ENCODE measurements at regions not wholly inside any gene's neighbourhood (a gene's known extent, or its start where the extent isn't known, plus 50 kb on each side); places are given as distances from the start of the nearest gene placed in this dataset.
A peak's percentile ranks its signal among the peaks of the same experiment; 100 is the strongest.

- ATAC-seq (replicated peaks in 1 of 2): no peak
- Mint-ChIP-seq H3K4me1 (ENCODE audit: low read depth) (no peaks in the 10 kb centered on the region), H3K9me3 (peaks cover 0 to 3% of the 10 kb centered on the region in 2 donors), H3K27ac (no peak overlapping the region), H3K4me3 (no peak overlapping the region), H3K27me3 (ENCODE audit: low read depth) (peaks cover 9% of the 10 kb centered on the region), H3K36me3 (ENCODE audit: insufficient read depth in 2 of 2) (peaks cover 0 to 2% of the 10 kb centered on the region in 2 donors)
- no peak for DNase-seq
Measured at GRCh38 chr5:68505917-68506860, 290.6 kb downstream of the PIK3R1 start.

- ATAC-seq (replicated peaks in 1 of 2): no peak
- no peak overlapping the region for H3K27ac Mint-ChIP-seq
- no peaks in the 10 kb centered on the region for H3K9me3 Mint-ChIP-seq
- H3K36me3 Mint-ChIP-seq (ENCODE audit: insufficient read depth in 2 of 2): no peaks in the 10 kb centered on the region
- H3K4me1 Mint-ChIP-seq (ENCODE audit: low read depth): no peaks in the 10 kb centered on the region
- peaks cover 10% of the 10 kb centered on the region for H3K27me3 Mint-ChIP-seq (ENCODE audit: low read depth)
- no peak for DNase-seq
- H3K4me3 Mint-ChIP-seq: no peak overlapping the region
Measured at GRCh38 chr5:68515514-68515913, 300.0 kb downstream of the PIK3R1 start.

- Mint-ChIP-seq H3K36me3 (ENCODE audit: insufficient read depth in 2 of 2) (no peaks in the 10 kb centered on the region), H3K27ac (no peak overlapping the region), H3K27me3 (ENCODE audit: low read depth) (no peaks in the 10 kb centered on the region), H3K4me1 (ENCODE audit: low read depth) (no peaks in the 10 kb centered on the region), H3K9me3 (peaks cover 0 to 2% of the 10 kb centered on the region in 2 donors), H3K4me3 (no peak overlapping the region)
- DNase-seq (no peak), ATAC-seq (replicated peaks in 1 of 2) (no peak)
Measured at GRCh38 chr5:68518286-68518685, 302.7 kb downstream of the PIK3R1 start.

- H3K9me3 Mint-ChIP-seq: peaks cover 0 to 2% of the 10 kb centered on the region in 2 donors
- no peaks in the 10 kb centered on the region for H3K36me3 Mint-ChIP-seq (ENCODE audit: insufficient read depth in 2 of 2)
Measured at GRCh38 chr5:68519143-68519542, 303.6 kb downstream of the PIK3R1 start.

GRCh38 chr5:68521776-68522175 lies 306.2 kb downstream of the PIK3R1 start:
- Mint-ChIP-seq H3K27ac (no peak overlapping the region), H3K27me3 (ENCODE audit: low read depth) (no peaks in the 10 kb centered on the region), H3K36me3 (ENCODE audit: insufficient read depth in 2 of 2) (no peaks in the 10 kb centered on the region), H3K4me1 (ENCODE audit: low read depth) (no peaks in the 10 kb centered on the region), H3K9me3 (peaks cover 0 to 2% of the 10 kb centered on the region in 2 donors), H3K4me3 (no peak overlapping the region)
- DNase-seq: no peak
- ATAC-seq (replicated peaks in 1 of 2): no peak

More at GRCh38 chr5:68519143-68519542, 303.6 kb downstream of the PIK3R1 start:
- H3K4me3 Mint-ChIP-seq: no peak overlapping the region
- DNase-seq (no peak), ATAC-seq (replicated peaks in 1 of 2) (no peak)
- no peaks in the 10 kb centered on the region for H3K27me3 Mint-ChIP-seq (ENCODE audit: low read depth)
- no peaks in the 10 kb centered on the region for H3K4me1 Mint-ChIP-seq (ENCODE audit: low read depth)
- H3K27ac Mint-ChIP-seq: no peak overlapping the region

GRCh38 chr5:68522863-68523262 lies 307.3 kb downstream of the PIK3R1 start:
- no peak overlapping the region for H3K27ac Mint-ChIP-seq
- ATAC-seq (replicated peaks in 1 of 2): no peak
- peaks cover 0 to 3% of the 10 kb centered on the region in 2 donors for H3K9me3 Mint-ChIP-seq
- no peaks in the 10 kb centered on the region for H3K4me1 Mint-ChIP-seq (ENCODE audit: low read depth)
- no peak overlapping the region for H3K4me3 Mint-ChIP-seq
- no peaks in the 10 kb centered on the region for H3K36me3 Mint-ChIP-seq (ENCODE audit: insufficient read depth in 2 of 2)
- DNase-seq: no peak
- H3K27me3 Mint-ChIP-seq (ENCODE audit: low read depth): no peaks in the 10 kb centered on the region

- no peak overlapping the region for H3K27ac Mint-ChIP-seq
- H3K4me1 Mint-ChIP-seq (ENCODE audit: low read depth): no peaks in the 10 kb centered on the region
- no peak overlapping the region for H3K4me3 Mint-ChIP-seq
- H3K36me3 Mint-ChIP-seq (ENCODE audit: insufficient read depth in 2 of 2): peaks cover 0 to 2% of the 10 kb centered on the region in 2 donors
- ATAC-seq (replicated peaks in 1 of 2) (peak; percentile 25 to 58), DNase-seq (no peak)
- H3K9me3 Mint-ChIP-seq: peaks cover 3% of the 10 kb centered on the region in 2 donors
- peaks cover 21% of the 10 kb centered on the region for H3K27me3 Mint-ChIP-seq (ENCODE audit: low read depth)
Measured at GRCh38 chr5:68528821-68529273, 313.3 kb downstream of the PIK3R1 start.

GRCh38 chr5:68529581-68529980 lies 314.0 kb downstream of the PIK3R1 start:
- no peak for ATAC-seq (replicated peaks in 1 of 2)
- no peaks in the 10 kb centered on the region for H3K4me1 Mint-ChIP-seq (ENCODE audit: low read depth)

GRCh38 chr5:68531970-68532369 lies 316.4 kb downstream of the PIK3R1 start:
- Mint-ChIP-seq H3K4me3 (no peak overlapping the region), H3K27me3 (ENCODE audit: low read depth) (peaks cover 36% of the 10 kb centered on the region), H3K36me3 (ENCODE audit: insufficient read depth in 2 of 2) (peaks cover 0 to 2% of the 10 kb centered on the region in 2 donors), H3K27ac (no peak overlapping the region), H3K9me3 (peaks cover 3% of the 10 kb centered on the region in 2 donors), H3K4me1 (ENCODE audit: low read depth) (no peaks in the 10 kb centered on the region)
- ATAC-seq (replicated peaks in 1 of 2): no peak
- DNase-seq: no peak

More at GRCh38 chr5:68529581-68529980, 314.0 kb downstream of the PIK3R1 start:
- H3K9me3 Mint-ChIP-seq: peaks cover 3% of the 10 kb centered on the region in 2 donors
- peaks cover 24% of the 10 kb centered on the region for H3K27me3 Mint-ChIP-seq (ENCODE audit: low read depth)
- no peak overlapping the region for H3K4me3 Mint-ChIP-seq
- H3K27ac Mint-ChIP-seq: no peak overlapping the region
- peaks cover 0 to 2% of the 10 kb centered on the region in 2 donors for H3K36me3 Mint-ChIP-seq (ENCODE audit: insufficient read depth in 2 of 2)
- DNase-seq: no peak

- peaks cover 40% of the 10 kb centered on the region for H3K27me3 Mint-ChIP-seq (ENCODE audit: low read depth)
Measured at GRCh38 chr5:68533051-68533450, 317.5 kb downstream of the PIK3R1 start.

GRCh38 chr5:68533571-68534084 lies 318.1 kb downstream of the PIK3R1 start:
- Mint-ChIP-seq H3K36me3 (ENCODE audit: insufficient read depth in 2 of 2) (no peaks in the 10 kb centered on the region), H3K4me1 (ENCODE audit: low read depth) (no peaks in the 10 kb centered on the region), H3K9me3 (peaks cover 0 to 1% of the 10 kb centered on the region in 2 donors), H3K27me3 (ENCODE audit: low read depth) (peaks cover 46% of the 10 kb centered on the region), H3K4me3 (no peak overlapping the region), H3K27ac (no peak overlapping the region)
- DNase-seq (no peak), ATAC-seq (replicated peaks in 1 of 2) (no peak)

More at GRCh38 chr5:68533051-68533450, 317.5 kb downstream of the PIK3R1 start:
- no peak for ATAC-seq (replicated peaks in 1 of 2)
- no peak overlapping the region for H3K4me3 Mint-ChIP-seq
- DNase-seq: no peak
- H3K4me1 Mint-ChIP-seq (ENCODE audit: low read depth): no peaks in the 10 kb centered on the region
- H3K27ac Mint-ChIP-seq: no peak overlapping the region
- H3K36me3 Mint-ChIP-seq (ENCODE audit: insufficient read depth in 2 of 2): peaks cover 0 to under 1% of the 10 kb centered on the region in 2 donors
- H3K9me3 Mint-ChIP-seq: peaks cover under 1 to 2% of the 10 kb centered on the region in 2 donors

- DNase-seq (no peak), ATAC-seq (replicated peaks in 1 of 2) (no peak)
- no peak overlapping the region for H3K4me3 Mint-ChIP-seq
- no peaks in the 10 kb centered on the region for H3K36me3 Mint-ChIP-seq (ENCODE audit: insufficient read depth in 2 of 2)
- H3K9me3 Mint-ChIP-seq: peaks cover 0 to 1% of the 10 kb centered on the region in 2 donors
- no peaks in the 10 kb centered on the region for H3K4me1 Mint-ChIP-seq (ENCODE audit: low read depth)
- H3K27ac Mint-ChIP-seq: no peak overlapping the region
- peaks cover 53% of the 10 kb centered on the region for H3K27me3 Mint-ChIP-seq (ENCODE audit: low read depth)
Measured at GRCh38 chr5:68534131-68534940, 318.8 kb downstream of the PIK3R1 start.
